HUES6 (cell line): ENCODE measurements at regions not wholly inside any gene's neighbourhood (a gene's known extent, or its start where the extent isn't known, plus 50 kb on each side); places are given as distances from the start of the nearest gene placed in this dataset.

Source experiments
- H3K27ac ChIP-seq: 2 replicates; pipeline ENCODE4 v1.7.0; 2013; ENCODE audit warnings: low read depth, mild to moderate bottlenecking, low read length, inconsistent platforms
- H3K27me3 ChIP-seq: 2 replicates; pipeline ENCODE4 v1.6.1; 2013; ENCODE audit warnings: low read length; ENCODE audit not compliant: control insufficient read depth, insufficient read depth
- H3K36me3 ChIP-seq: 2 replicates; pipeline ENCODE4 v1.6.1; 2013; ENCODE audit warnings: low read length; ENCODE audit not compliant: control insufficient read depth, insufficient read depth
- H3K4me1 ChIP-seq: 2 replicates; pipeline ENCODE4 v1.6.1; 2013; ENCODE audit warnings: low read length; ENCODE audit not compliant: control insufficient read depth, insufficient read depth
- H3K4me3 ChIP-seq: 2 replicates; pipeline ENCODE4 v1.5.1; 2013; ENCODE audit warnings: low read depth, low read length
- H3K9ac ChIP-seq: one replicate; pipeline ENCODE4 v1.6.1; 2013; ENCODE audit warnings: mild to moderate bottlenecking, low read length
- H3K9me3 ChIP-seq: 2 replicates; pipeline ENCODE4 v1.6.1; 2013; ENCODE audit warnings: low read depth, low read length; ENCODE audit not compliant: control insufficient read depth, insufficient read depth

DNA sequence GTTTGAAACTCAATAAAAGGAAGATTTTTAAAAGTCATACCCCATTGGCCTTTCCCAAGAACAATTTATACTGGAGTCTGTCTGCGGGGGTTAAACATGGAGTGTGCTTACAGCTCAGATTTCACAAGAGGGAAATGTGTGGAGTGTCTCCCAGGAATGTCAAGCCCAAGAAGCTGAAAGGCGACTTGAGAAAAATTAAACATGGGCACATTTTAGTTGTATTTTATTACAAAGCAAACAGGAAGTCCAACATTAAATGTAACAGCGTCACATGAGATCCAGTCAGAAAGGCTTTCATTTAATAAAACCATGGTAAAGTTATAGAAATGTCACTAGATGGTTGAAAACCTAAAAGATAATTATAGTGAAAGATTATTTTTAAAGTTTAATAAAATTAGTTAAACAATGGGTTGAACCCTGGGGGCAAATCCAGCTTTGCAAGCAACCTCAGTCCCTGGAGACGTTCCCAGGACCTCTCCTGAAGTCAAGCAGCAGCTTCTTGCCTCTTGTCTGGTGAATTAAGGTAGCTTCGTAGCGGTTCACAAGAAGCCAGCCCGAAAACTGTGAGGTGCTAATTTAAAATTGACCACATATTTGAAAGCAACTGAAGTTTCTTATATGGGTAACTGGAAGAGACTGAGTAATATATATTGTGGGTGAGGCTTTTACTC, 168.4 kb upstream of the EDNRA start:
- Histone ChIP-seq H3K4me1 (no peaks in the 10 kb centered on the region), H3K9ac (no peak overlapping the region)

DNA sequence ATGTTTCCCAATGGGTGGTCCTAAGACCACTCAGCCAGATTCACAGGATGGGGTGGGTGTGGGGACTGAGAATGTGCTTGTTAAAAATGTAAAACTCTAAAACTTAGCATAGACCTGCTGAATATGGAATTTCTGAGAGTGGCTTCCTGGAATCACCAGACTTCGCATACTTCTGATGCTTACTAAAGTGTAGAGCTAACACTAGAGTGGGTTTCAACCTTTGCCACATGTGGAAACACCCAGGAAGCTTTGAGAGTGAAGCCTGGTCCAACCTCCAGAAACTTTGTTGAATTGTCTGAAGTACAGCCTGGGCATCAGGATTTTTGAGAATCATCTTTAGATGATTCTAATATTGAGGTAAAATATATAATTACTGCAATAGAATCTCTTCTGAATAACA, 167.8 kb upstream of the EDNRA start:
- H3K9ac ChIP-seq: no peak overlapping the region
- no peak overlapping the region for H3K4me3 ChIP-seq
- H3K27me3 ChIP-seq: no peaks in the 10 kb centered on the region
- H3K9me3 ChIP-seq: no peaks in the 10 kb centered on the region
- no peaks in the 10 kb centered on the region for H3K4me1 ChIP-seq
- H3K36me3 ChIP-seq: no peaks in the 10 kb centered on the region
- no peak overlapping the region for H3K27ac ChIP-seq

More for the DNA sequence above, 168.4 kb upstream of the EDNRA start:
- H3K36me3 ChIP-seq: no peaks in the 10 kb centered on the region
- no peaks in the 10 kb centered on the region for H3K27me3 ChIP-seq
- no peak overlapping the region for H3K27ac ChIP-seq
- H3K9me3 ChIP-seq: no peaks in the 10 kb centered on the region
- H3K4me3 ChIP-seq: no peak overlapping the region

DNA sequence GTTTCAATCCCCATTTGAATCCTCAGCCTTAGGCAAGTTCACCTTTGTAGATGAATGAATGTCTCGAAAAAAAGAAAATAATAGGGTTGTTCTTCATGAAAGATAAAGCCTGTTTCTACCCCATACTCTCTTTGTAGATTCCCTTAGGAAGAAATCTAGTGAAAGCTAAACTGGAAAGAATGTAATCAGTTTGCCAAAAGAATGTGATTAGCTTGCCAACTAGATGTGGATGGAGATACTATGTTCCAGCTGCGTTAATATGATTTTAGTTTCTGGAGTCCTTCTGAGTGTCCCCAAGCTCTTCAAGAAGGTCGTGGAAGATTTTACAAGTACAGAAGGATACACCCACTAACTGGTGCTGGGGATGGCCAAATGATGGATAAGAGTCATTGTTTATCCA, 162.3 kb upstream of the EDNRA start:
- no peaks in the 10 kb centered on the region for H3K4me1 ChIP-seq
- no peaks in the 10 kb centered on the region for H3K9me3 ChIP-seq
- H3K27ac ChIP-seq: no peak overlapping the region
- H3K4me3 ChIP-seq: no peak overlapping the region
- no peak overlapping the region for H3K9ac ChIP-seq
- H3K36me3 ChIP-seq: no peaks in the 10 kb centered on the region
- H3K27me3 ChIP-seq: no peaks in the 10 kb centered on the region

DNA sequence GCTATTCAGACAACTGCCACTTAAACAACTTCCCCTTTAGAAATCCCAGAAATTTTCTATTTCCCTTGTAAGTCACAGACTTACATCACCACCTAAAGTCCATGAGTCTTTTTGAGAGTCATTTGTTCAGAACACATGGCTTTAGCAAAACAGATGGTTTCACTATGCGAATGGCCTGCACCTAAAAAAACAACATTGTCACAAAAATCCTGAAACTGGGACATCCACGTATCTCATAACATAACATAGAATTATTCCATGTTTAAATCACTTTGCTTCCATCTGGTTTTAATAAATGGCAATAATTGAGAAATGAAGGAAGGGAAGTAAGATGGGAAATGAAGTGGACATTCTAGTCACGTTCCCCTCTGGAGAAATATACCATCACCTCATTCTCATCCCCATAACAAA, 155.3 kb upstream of the EDNRA start:
- Histone ChIP-seq H3K27ac (no peak overlapping the region), H3K9ac (no peak overlapping the region), H3K4me1 (no peaks in the 10 kb centered on the region), H3K27me3 (no peaks in the 10 kb centered on the region), H3K36me3 (no peaks in the 10 kb centered on the region), H3K9me3 (no peaks in the 10 kb centered on the region), H3K4me3 (no peak overlapping the region)

DNA sequence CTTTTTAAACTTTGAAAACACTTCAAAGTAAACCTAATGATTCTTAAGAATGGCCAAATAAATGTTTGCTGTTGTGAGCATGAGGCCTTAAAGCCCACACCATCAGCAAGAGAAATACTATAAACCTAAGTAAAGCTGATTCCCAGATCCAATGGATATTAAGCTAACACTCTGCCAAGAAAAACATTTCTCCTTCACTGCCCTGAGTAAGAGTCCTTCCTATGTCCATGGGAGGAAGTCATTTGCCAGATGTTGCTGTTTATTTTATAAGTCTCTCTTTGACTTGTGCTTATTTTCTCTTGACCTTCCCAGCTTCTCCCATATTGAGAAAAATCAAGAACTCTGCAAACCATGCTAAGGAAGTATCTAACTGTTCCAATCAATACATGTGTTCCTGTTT, 154.3 kb upstream of the EDNRA start:
- Histone ChIP-seq H3K27me3 (no peaks in the 10 kb centered on the region), H3K27ac (no peak overlapping the region), H3K4me3 (no peak overlapping the region), H3K36me3 (no peaks in the 10 kb centered on the region), H3K9me3 (no peaks in the 10 kb centered on the region), H3K4me1 (no peaks in the 10 kb centered on the region), H3K9ac (no peak overlapping the region)

DNA sequence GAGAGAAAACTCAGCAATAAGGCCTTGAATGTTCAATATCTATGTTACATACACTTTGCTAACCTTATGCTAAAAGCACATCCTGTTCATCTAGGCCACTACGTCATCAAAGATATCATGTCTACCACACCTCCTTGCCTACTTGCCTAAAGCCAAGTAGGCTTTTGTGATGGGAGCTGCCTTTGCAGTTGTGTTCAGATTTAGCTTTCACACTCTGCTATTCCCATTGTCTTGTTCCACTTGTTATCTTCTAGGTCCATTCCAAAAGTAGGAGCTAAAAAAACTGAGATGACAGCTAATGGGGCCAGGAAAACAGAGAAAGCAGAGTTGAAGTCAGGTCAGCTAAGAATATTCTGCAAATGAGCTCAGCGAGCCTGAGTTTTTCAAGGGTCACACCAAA, 153.6 kb upstream of the EDNRA start:
- H3K27me3 ChIP-seq: no peaks in the 10 kb centered on the region
- no peaks in the 10 kb centered on the region for H3K36me3 ChIP-seq
- H3K9ac ChIP-seq: no peak overlapping the region
- H3K27ac ChIP-seq: no peak overlapping the region
- H3K4me3 ChIP-seq: no peak overlapping the region
- no peaks in the 10 kb centered on the region for H3K4me1 ChIP-seq
- H3K9me3 ChIP-seq: no peaks in the 10 kb centered on the region

DNA sequence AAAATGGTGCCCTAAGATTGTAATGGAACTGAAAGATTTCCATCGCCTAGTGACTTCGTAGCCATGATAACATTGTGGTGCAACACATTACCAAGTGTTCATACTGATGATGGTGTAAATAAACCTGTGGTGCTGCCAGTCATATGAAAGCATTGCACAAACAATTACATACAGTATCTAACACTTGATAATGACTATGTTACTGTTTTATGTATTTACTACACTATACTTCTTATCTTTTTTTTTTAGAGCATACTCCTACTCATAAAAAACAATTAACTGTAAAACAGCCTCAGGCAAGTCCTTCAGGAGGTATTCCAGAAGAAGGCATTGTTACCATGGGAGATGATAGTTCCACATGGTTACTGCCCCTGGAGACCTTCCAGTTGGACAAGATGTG, 152.7 kb upstream of the EDNRA start:
- Histone ChIP-seq H3K27ac (no peak overlapping the region), H3K9ac (no peak overlapping the region), H3K4me1 (no peaks in the 10 kb centered on the region), H3K9me3 (no peaks in the 10 kb centered on the region), H3K36me3 (no peaks in the 10 kb centered on the region), H3K27me3 (no peaks in the 10 kb centered on the region), H3K4me3 (no peak overlapping the region)

DNA sequence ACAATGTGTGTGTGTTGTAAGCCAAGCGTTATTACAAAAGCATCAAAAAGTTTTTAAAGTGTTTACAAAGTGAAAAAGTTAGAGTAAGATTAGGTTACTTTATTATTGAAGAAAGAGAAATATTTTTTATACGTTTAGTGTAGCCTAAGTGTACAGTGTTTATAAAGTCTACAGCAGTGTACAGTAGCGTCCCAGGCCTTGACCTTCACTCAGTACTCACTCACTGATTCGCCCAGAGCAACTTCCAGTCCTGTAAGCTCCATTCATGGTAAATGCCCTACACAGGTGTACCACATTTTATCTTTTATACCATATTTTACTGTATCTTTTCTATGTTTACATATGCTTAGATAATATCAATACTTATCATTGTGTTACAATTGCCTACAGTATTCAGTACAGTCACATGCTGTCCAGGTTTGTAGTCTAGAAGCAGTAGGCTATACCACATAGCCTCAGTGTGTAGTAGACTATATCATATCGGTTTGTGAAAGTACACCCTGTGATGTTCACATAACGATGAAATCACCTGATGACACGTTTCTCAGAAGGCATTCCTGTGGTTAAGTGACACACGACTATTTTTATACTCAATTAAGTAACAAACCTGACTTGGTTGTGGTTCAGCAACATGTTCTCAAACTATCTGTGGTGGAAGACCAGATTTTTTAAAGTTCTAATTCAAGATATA, 152.0 kb upstream of the EDNRA start:
- Histone ChIP-seq H3K9me3 (no peaks in the 10 kb centered on the region), H3K4me3 (no peak overlapping the region), H3K27me3 (no peaks in the 10 kb centered on the region), H3K36me3 (no peaks in the 10 kb centered on the region), H3K9ac (no peak overlapping the region), H3K27ac (no peak overlapping the region), H3K4me1 (no peaks in the 10 kb centered on the region)

DNA sequence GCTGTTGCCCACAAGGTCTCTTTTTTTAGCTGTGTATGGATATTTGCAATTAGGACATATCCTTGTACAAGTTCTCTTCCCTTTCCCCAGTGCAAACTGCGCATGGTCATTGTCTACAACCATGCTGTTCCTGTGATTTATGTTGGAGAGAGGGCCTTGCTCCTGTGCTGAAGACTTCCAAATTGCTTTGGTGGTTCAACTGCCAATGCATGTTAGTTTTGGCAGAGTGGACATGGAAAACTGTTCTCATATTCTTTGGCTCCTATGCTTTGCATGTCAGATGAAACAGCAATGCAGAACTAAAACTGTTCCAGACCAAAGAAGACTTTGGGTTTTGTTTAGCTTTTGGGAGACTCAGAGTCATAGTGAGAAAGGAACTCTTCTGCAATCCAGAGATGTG, 148.8 kb upstream of the EDNRA start:
- Histone ChIP-seq H3K27ac (no peak overlapping the region), H3K27me3 (no peaks in the 10 kb centered on the region), H3K36me3 (no peaks in the 10 kb centered on the region), H3K9me3 (no peaks in the 10 kb centered on the region), H3K4me3 (no peak overlapping the region), H3K9ac (no peak overlapping the region), H3K4me1 (no peaks in the 10 kb centered on the region)

DNA sequence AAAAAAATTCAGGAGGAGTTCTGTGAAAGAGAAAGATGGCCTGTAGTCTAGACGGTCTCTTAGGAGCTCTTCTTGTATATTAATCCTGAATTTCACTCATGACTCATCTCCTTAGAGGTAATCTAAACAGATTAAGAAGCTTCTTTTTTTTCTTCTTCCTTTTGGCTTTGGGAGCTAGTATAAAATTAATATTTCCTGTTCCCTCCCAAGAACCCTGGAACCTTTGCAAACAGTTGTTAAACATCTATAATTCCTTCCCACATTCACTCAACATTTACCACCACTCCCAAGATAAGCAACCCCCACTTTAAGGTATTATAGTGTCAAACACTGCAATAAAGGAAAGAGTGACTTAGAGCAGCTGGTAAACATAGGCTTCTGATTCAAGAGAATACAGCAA, 146.4 kb upstream of the EDNRA start:
- Histone ChIP-seq H3K27me3 (no peaks in the 10 kb centered on the region), H3K27ac (no peak overlapping the region), H3K4me3 (no peak overlapping the region), H3K9ac (no peak overlapping the region), H3K9me3 (no peaks in the 10 kb centered on the region), H3K4me1 (no peaks in the 10 kb centered on the region), H3K36me3 (no peaks in the 10 kb centered on the region)

DNA sequence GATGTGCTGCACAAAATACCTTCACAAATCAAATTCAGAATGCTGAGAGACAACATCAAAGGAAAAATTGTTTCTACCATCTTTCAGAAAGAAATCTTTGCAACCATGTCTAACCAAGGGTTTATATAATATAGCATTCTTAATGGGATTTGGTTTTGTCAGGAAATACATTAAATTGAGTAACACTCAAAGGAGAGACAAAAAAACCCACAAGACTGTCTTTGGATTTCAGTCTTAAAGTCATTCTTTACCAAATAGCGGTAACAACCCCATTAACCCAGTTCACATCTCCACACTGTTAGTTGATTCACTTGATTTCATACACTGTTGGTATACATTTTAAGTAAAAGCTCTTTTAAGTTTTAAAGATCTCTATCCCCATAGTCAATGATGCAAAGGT, 145.7 kb upstream of the EDNRA start:
- no peaks in the 10 kb centered on the region for H3K9me3 ChIP-seq
- no peaks in the 10 kb centered on the region for H3K36me3 ChIP-seq
- no peaks in the 10 kb centered on the region for H3K27me3 ChIP-seq
- no peak overlapping the region for H3K9ac ChIP-seq
- peaks cover under 1% of the 10 kb centered on the region; the same call in 1 of the 2 replicates for H3K4me1 ChIP-seq
- no peak overlapping the region for H3K4me3 ChIP-seq
- no peak overlapping the region for H3K27ac ChIP-seq
